GM12865 (cell line): ENCODE measurements at regions not wholly inside any gene's neighbourhood (a gene's known extent, or its start where the extent isn't known, plus 50 kb on each side); places are given as distances from the start of the nearest gene placed in this dataset.

Source experiments
- DNase-seq: peaks from one replicate; pipeline ENCODE4 v3.0.0; 2010; ENCODE audit warnings: low read depth
- H3K4me3 ChIP-seq: 2 replicates; pipeline ENCODE4 v1.5.1; 2011; ENCODE audit warnings: mild to moderate bottlenecking, low read depth, low read length, control low read depth
- TF ChIP-seq, protein P1 (sequence below): IDR thresholded peaks from 2 replicates; pipeline ENCODE4 v1.5.1; 2011; ENCODE audit warnings: low read length, control low read depth, low read depth, inconsistent platforms; ENCODE audit not compliant: insufficient read depth; ENCODE audit errors: missing control alignments

DNA sequence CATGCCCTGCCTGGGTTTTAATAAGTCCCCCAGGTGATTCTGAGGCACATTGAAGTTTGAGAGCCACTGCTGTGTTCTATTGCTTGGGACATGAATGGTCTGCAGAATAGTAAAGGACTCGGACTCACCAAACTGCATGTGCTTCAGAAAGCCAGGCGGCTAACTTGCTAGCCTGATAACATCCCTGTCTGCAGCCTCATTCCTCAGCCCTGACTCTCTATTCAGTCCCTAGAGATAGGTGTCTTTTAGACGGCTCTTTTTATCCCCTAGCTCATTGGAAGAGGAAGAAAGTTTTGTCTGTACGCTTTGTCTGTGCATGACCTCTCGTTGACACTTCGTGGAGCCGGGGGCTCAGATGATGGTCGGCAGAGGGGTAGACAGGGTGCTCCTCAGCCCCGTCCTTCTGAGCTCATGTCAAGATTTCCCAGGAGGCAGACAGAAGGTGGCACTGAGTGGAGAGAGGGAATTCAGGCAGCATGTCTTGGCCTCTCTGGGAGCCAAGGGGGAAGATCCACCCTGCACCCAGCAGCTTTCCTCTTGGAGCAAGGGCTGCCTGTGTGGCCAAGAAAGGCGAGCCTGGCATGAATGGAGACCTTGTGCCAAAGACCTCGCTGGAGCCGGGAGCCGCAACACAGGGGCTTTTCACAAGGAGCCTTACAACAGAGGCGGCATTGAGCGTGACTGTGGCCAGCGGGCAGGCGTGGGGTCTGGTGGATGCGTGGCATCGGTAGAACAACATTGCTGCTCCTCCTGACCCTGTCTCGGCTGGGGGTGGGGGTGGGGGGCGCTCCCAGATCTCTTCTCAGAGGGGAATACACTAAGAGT, 51.1 kb upstream of the PODXL start:
- DNase-seq: no peak
- H3K4me3 ChIP-seq: no peak overlapping the region
- TF ChIP-seq, protein P1, sequence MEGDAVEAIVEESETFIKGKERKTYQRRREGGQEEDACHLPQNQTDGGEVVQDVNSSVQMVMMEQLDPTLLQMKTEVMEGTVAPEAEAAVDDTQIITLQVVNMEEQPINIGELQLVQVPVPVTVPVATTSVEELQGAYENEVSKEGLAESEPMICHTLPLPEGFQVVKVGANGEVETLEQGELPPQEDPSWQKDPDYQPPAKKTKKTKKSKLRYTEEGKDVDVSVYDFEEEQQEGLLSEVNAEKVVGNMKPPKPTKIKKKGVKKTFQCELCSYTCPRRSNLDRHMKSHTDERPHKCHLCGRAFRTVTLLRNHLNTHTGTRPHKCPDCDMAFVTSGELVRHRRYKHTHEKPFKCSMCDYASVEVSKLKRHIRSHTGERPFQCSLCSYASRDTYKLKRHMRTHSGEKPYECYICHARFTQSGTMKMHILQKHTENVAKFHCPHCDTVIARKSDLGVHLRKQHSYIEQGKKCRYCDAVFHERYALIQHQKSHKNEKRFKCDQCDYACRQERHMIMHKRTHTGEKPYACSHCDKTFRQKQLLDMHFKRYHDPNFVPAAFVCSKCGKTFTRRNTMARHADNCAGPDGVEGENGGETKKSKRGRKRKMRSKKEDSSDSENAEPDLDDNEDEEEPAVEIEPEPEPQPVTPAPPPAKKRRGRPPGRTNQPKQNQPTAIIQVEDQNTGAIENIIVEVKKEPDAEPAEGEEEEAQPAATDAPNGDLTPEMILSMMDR: no peak

DNA sequence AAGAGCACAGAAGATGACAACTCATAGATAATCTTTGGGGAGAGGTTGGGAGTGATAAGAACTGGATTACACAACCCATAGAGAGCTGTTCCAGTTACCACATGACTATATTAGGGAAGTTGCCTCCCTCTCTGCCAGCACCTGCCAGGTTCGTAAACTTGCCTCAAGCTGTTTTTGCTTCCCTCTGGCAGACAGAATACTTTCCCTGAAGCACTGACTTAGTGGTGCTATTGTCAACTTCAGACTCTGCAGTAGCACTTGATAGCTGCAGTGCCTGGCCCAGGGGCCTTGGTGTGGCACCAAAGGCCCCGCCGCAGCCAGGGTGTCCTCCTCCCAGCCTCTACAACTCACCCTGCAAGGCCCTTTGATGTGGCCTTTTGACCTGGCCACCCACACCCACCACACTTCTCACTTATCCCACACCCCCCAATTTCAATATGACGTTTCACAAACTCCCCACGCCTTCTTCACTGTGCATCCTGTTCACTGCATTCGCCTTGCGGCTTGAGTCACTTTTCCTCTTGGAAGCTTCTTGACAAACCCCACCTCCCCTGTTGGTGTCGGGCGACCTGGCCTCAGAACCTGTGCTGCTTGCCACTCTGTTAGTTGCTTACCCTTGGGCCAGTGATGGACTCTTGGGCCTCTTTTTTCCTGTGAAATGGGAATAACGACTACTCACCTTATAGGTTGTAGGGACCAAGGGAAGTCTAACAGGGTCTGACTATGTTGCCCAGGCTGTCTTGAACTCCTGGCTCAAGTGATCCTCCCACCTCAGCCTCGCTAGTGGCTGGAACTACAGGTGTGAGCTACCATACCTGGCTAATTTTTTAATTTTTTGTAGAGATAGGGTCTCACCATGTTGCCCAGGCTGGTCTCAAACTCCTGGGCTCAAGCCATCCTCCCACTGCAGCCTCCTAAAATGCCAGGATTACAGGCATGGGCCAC, 50.2 kb upstream of the PODXL start:
- DNase-seq: no peak
- TF ChIP-seq, protein P1: no peak
- H3K4me3 ChIP-seq: no peak overlapping the region
